ENCODE measurements at regions not wholly inside any gene's neighbourhood (a gene's known extent, or its start where the extent isn't known, plus 50 kb on each side); places are given as distances from the start of the nearest gene placed in this dataset.

DNA sequence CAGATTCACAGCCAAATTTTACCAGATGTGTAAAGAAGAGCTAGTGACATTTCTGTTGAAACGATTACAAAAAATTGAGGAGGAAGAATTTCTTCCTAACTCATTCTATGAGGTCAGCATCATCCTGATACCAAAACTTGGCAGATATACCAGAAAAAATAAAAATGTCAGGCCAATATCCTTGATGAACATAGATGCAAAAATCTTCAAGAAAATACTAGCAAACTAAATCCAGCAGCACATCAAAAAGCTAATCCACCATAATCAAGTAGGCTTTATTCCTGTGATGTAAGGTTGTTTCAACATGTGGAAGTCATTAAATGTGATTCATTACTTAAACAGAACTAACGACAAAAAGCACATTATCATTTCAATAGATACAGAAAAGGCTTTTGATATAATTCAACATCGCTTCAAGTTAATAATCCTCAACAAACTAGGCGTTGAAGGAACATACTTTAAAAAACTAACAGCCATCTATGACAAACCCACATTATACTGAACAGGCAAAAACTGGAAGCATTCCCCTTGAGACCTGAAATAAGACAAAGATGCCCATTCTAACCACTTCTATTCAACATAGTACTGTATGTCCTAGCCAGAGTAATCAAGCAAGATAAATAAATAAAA lies 807.7 kb upstream of the ZWINT start:
- intact Hi-C loops (cut with DNase I) = no loop called here
- Histone ChIP-seq H3K9me3 (ENCODE audit: control insufficient read depth in 2 of 3, insufficient read depth in 1 of 3, low read length in 3 of 3) (no peaks in the 10 kb centered on the region), H3K36me3 (ENCODE audit: control insufficient read depth in 2 of 3, insufficient read depth in 3 of 3, low read length in 3 of 3) (no peaks in the 10 kb centered on the region), H3K27ac (ENCODE audit: low read depth in 2 of 2, low read length in 2 of 2) (no peak overlapping the region), H3K4me1 (ENCODE audit: control insufficient read depth in 2 of 3, insufficient read depth in 2 of 3, low read depth in 1 of 3, low read length in 3 of 3) (no peaks in the 10 kb centered on the region), H3K4me3 (ENCODE audit: low read length in 3 of 3) (no peak overlapping the region), H3K9ac (ENCODE audit: low read length in 3 of 3) (no peak overlapping the region), H3K27me3 (ENCODE audit: control insufficient read depth, insufficient read depth, low read length) (no peaks in the 10 kb centered on the region)
- DNase-seq (no peak), FAIRE-seq (no peak)
- TF ChIP-seq, protein P1, sequence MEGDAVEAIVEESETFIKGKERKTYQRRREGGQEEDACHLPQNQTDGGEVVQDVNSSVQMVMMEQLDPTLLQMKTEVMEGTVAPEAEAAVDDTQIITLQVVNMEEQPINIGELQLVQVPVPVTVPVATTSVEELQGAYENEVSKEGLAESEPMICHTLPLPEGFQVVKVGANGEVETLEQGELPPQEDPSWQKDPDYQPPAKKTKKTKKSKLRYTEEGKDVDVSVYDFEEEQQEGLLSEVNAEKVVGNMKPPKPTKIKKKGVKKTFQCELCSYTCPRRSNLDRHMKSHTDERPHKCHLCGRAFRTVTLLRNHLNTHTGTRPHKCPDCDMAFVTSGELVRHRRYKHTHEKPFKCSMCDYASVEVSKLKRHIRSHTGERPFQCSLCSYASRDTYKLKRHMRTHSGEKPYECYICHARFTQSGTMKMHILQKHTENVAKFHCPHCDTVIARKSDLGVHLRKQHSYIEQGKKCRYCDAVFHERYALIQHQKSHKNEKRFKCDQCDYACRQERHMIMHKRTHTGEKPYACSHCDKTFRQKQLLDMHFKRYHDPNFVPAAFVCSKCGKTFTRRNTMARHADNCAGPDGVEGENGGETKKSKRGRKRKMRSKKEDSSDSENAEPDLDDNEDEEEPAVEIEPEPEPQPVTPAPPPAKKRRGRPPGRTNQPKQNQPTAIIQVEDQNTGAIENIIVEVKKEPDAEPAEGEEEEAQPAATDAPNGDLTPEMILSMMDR (IDR thresholded peaks at IDR 0.05; ENCODE audit: borderline replicate concordance, extremely low read depth, insufficient read depth) = no peak

DNA sequence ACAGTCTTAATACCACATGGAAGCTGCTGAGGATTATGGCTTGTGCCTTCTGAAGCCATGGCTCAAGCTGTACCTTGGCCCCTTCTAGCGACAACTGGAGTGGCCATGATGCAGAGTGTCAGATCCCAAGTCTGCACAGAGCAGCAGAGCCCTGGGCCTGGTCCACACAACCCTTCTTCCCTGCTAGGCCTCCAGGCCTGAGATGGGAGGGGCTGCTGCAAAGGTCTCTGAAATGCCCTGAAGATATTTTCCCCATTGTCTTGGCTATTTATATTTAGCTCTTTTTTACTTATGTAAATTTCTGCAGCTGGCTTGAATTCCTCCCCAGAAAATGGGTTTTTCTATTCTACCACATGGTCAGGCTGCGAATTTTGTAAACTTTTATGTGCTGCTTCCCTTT lies 804.6 kb upstream of the ZWINT start:
- H3K27ac ChIP-seq (ENCODE audit: low read depth in 2 of 2, low read length in 2 of 2) = no peak overlapping the region
- TF ChIP-seq, protein P1 (IDR thresholded peaks at IDR 0.05; ENCODE audit: borderline replicate concordance, extremely low read depth, insufficient read depth) = no peak
- FAIRE-seq (no peak), DNase-seq (no peak)
- H3K9ac ChIP-seq (ENCODE audit: low read length in 3 of 3) = no peak overlapping the region
- intact Hi-C loops (cut with DNase I) = no loop called here
- H3K9me3 ChIP-seq (ENCODE audit: control insufficient read depth in 2 of 3, insufficient read depth in 1 of 3, low read length in 3 of 3) = no peaks in the 10 kb centered on the region
- no peak overlapping the region for H3K4me3 ChIP-seq (ENCODE audit: low read length in 3 of 3)
- no peaks in the 10 kb centered on the region for H3K4me1 ChIP-seq (ENCODE audit: control insufficient read depth in 2 of 3, insufficient read depth in 2 of 3, low read depth in 1 of 3, low read length in 3 of 3)
- no peaks in the 10 kb centered on the region for H3K27me3 ChIP-seq (ENCODE audit: control insufficient read depth, insufficient read depth, low read length)
- H3K36me3 ChIP-seq (ENCODE audit: control insufficient read depth in 2 of 3, insufficient read depth in 3 of 3, low read length in 3 of 3) = no peaks in the 10 kb centered on the region

DNA sequence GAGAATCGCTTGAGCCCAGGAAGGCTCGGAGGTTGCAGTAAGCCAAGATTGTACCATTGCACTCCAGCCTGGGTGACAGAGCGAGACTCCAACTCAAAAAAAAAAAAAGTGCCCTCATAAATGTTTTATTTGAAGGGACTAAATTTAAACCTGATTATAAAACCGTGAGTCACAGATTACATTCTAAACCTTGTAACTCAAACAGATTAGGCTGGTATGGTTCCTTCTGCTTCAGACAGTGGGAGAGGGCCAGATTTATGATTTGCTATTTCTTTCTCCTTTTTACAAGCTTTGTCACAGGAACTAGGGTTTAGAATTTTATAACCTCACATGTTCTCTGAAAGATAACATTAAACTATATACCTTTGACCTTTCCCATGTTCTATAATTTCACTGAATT lies 801.2 kb upstream of the ZWINT start:
- DNase-seq = peak in 2 of 5 donors; percentile 4 to 16
- Histone ChIP-seq H3K27ac (ENCODE audit: low read depth in 2 of 2, low read length in 2 of 2) (no peak overlapping the region), H3K4me3 (ENCODE audit: low read length in 3 of 3) (no peak overlapping the region), H3K36me3 (ENCODE audit: control insufficient read depth in 2 of 3, insufficient read depth in 3 of 3, low read length in 3 of 3) (no peaks in the 10 kb centered on the region), H3K4me1 (ENCODE audit: control insufficient read depth in 2 of 3, insufficient read depth in 2 of 3, low read depth in 1 of 3, low read length in 3 of 3) (no peaks in the 10 kb centered on the region), H3K9me3 (ENCODE audit: control insufficient read depth in 2 of 3, insufficient read depth in 1 of 3, low read length in 3 of 3) (no peaks in the 10 kb centered on the region), H3K9ac (ENCODE audit: low read length in 3 of 3) (no peak overlapping the region), H3K27me3 (ENCODE audit: control insufficient read depth, insufficient read depth, low read length) (no peaks in the 10 kb centered on the region)
- intact Hi-C loops (cut with DNase I) = no loop called here
- no peak for FAIRE-seq
- TF ChIP-seq, protein P1 (IDR thresholded peaks at IDR 0.05; ENCODE audit: borderline replicate concordance, extremely low read depth, insufficient read depth) = no peak

DNA sequence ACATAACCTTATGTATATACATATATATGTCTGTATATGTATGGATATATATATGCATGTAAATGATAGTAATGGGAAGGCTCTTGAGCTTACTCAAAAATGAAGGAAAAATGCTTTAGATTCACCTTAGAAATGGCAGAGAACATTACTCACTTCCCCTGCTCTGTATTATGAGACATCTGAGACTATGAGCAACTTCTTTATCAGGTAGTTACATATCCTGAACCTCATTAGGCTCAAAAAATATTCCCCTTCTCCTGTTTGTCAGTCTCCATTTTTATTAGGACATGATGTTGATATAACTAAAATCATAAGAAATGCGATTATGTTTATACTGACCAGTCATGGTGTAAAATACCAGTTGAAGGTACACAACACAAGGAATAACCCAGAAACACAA lies 800.1 kb upstream of the ZWINT start:
- Histone ChIP-seq H3K36me3 (ENCODE audit: control insufficient read depth in 2 of 3, insufficient read depth in 3 of 3, low read length in 3 of 3) (no peaks in the 10 kb centered on the region), H3K4me3 (ENCODE audit: low read length in 3 of 3) (no peak overlapping the region), H3K4me1 (ENCODE audit: control insufficient read depth in 2 of 3, insufficient read depth in 2 of 3, low read depth in 1 of 3, low read length in 3 of 3) (no peaks in the 10 kb centered on the region), H3K27me3 (ENCODE audit: control insufficient read depth, insufficient read depth, low read length) (no peaks in the 10 kb centered on the region), H3K9ac (ENCODE audit: low read length in 3 of 3) (no peak overlapping the region), H3K27ac (ENCODE audit: low read depth in 2 of 2, low read length in 2 of 2) (no peak overlapping the region), H3K9me3 (ENCODE audit: control insufficient read depth in 2 of 3, insufficient read depth in 1 of 3, low read length in 3 of 3) (no peaks in the 10 kb centered on the region)
- intact Hi-C loops (cut with DNase I) = no loop called here
- no peak for DNase-seq
- TF ChIP-seq, protein P1 (IDR thresholded peaks at IDR 0.05; ENCODE audit: borderline replicate concordance, extremely low read depth, insufficient read depth) = no peak
- FAIRE-seq = no peak

Measured in kidney (tissue), 13 donors.